ENCODE measurements at regions not wholly inside any gene's neighbourhood (a gene's known extent, or its start where the extent isn't known, plus 50 kb on each side); places are given as distances from the start of the nearest gene placed in this dataset.

- H3K4me1 ChIP-seq (ENCODE audit: low read length), result 0 out of 2 replicates have a peak, but pooled peaks cover 5% of the 10 kb centered on the region
- no peak overlapping the region for H3K4me3 ChIP-seq (ENCODE audit: low read length)
- no peaks in the 10 kb centered on the region for H3K36me3 ChIP-seq (replicated peaks; ENCODE audit: low read depth, low read length)
- no peaks in the 10 kb centered on the region for H3K9me3 ChIP-seq (ENCODE audit: insufficient read depth, low read length)
- H4K20me1 ChIP-seq (ENCODE audit: insufficient read depth, low read length), result no peaks in the 10 kb centered on the region
- no peaks in the 10 kb centered on the region for H3K79me2 ChIP-seq (ENCODE audit: low read length)
- H3K9ac ChIP-seq (ENCODE audit: low read length), result no peak overlapping the region
- H3K27ac ChIP-seq (ENCODE audit: low read length), result no peak overlapping the region
- no peaks in the 10 kb centered on the region for H3K27me3 ChIP-seq (ENCODE audit: low read depth, low read length)
- no peak overlapping the region for H2AFZ ChIP-seq (ENCODE audit: low read depth, low read length)
- H3K4me2 ChIP-seq (ENCODE audit: low read length), result no peak overlapping the region
- TF ChIP-seq EZH2phosphoT487 (IDR thresholded peaks at IDR 0.05; ENCODE audit: low read depth) (no peak), CTCF (IDR thresholded peaks at IDR 0.05; ENCODE audit: low read depth, low read length) (no peak)
Observed at GRCh38 chr11:104324276-104324675, 160.3 kb upstream of the PDGFD start.

GRCh38 chr11:104323841-104324240 lies 159.9 kb upstream of the PDGFD start:
- Histone ChIP-seq H4K20me1 (ENCODE audit: insufficient read depth, low read length) (no peaks in the 10 kb centered on the region), H3K9me3 (ENCODE audit: insufficient read depth, low read length) (no peaks in the 10 kb centered on the region), H3K4me1 (ENCODE audit: low read length) (0 out of 2 replicates have a peak, but pooled peaks cover 5% of the 10 kb centered on the region), H3K4me2 (ENCODE audit: low read length) (no peak overlapping the region), H2AFZ (ENCODE audit: low read depth, low read length) (no peak overlapping the region), H3K27ac (ENCODE audit: low read length) (no peak overlapping the region), H3K27me3 (ENCODE audit: low read depth, low read length) (no peaks in the 10 kb centered on the region), H3K79me2 (ENCODE audit: low read length) (no peaks in the 10 kb centered on the region), H3K9ac (ENCODE audit: low read length) (no peak overlapping the region), H3K36me3 (replicated peaks; ENCODE audit: low read depth, low read length) (no peaks in the 10 kb centered on the region), H3K4me3 (ENCODE audit: low read length) (no peak overlapping the region)
- no peak for TF ChIP-seq CTCF (IDR thresholded peaks at IDR 0.05; ENCODE audit: low read depth, low read length)
- TF ChIP-seq EZH2phosphoT487 (IDR thresholded peaks at IDR 0.05; ENCODE audit: low read depth), result no peak

- H2AFZ ChIP-seq (ENCODE audit: low read depth, low read length), result no peak overlapping the region
- 0 out of 2 replicates have a peak, but pooled peaks cover 5% of the 10 kb centered on the region for H3K4me1 ChIP-seq (ENCODE audit: low read length)
- no peak for TF ChIP-seq EZH2phosphoT487 (IDR thresholded peaks at IDR 0.05; ENCODE audit: low read depth)
- no peak for TF ChIP-seq CTCF (IDR thresholded peaks at IDR 0.05; ENCODE audit: low read depth, low read length)
- H3K79me2 ChIP-seq (ENCODE audit: low read length), result no peaks in the 10 kb centered on the region
- H3K9ac ChIP-seq (ENCODE audit: low read length), result no peak overlapping the region
- H3K9me3 ChIP-seq (ENCODE audit: insufficient read depth, low read length), result no peaks in the 10 kb centered on the region
- H3K27ac ChIP-seq (ENCODE audit: low read length), result no peak overlapping the region
- no peaks in the 10 kb centered on the region for H3K36me3 ChIP-seq (replicated peaks; ENCODE audit: low read depth, low read length)
- no peak overlapping the region for H3K4me2 ChIP-seq (ENCODE audit: low read length)
- H3K27me3 ChIP-seq (ENCODE audit: low read depth, low read length), result no peaks in the 10 kb centered on the region
- H3K4me3 ChIP-seq (ENCODE audit: low read length), result no peak overlapping the region
- no peaks in the 10 kb centered on the region for H4K20me1 ChIP-seq (ENCODE audit: insufficient read depth, low read length)
Observed at GRCh38 chr11:104322696-104323095, 158.7 kb upstream of the PDGFD start.

GRCh38 chr11:104320956-104321355 lies 157.0 kb upstream of the PDGFD start:
- Histone ChIP-seq H3K4me2 (ENCODE audit: low read length) (no peak overlapping the region), H3K9me3 (ENCODE audit: insufficient read depth, low read length) (no peaks in the 10 kb centered on the region), H3K36me3 (replicated peaks; ENCODE audit: low read depth, low read length) (no peaks in the 10 kb centered on the region), H3K79me2 (ENCODE audit: low read length) (no peaks in the 10 kb centered on the region), H3K4me1 (ENCODE audit: low read length) (0 out of 2 replicates have a peak, but pooled peaks cover 5% of the 10 kb centered on the region), H3K4me3 (ENCODE audit: low read length) (no peak overlapping the region), H4K20me1 (ENCODE audit: insufficient read depth, low read length) (no peaks in the 10 kb centered on the region), H2AFZ (ENCODE audit: low read depth, low read length) (no peak overlapping the region), H3K9ac (ENCODE audit: low read length) (no peak overlapping the region), H3K27me3 (ENCODE audit: low read depth, low read length) (no peaks in the 10 kb centered on the region), H3K27ac (ENCODE audit: low read length) (no peak overlapping the region)
- TF ChIP-seq CTCF (IDR thresholded peaks at IDR 0.05; ENCODE audit: low read depth, low read length) (no peak), EZH2phosphoT487 (IDR thresholded peaks at IDR 0.05; ENCODE audit: low read depth) (no peak)

Data from OCI-LY3 (cell line).